GM18858 (cell line): ENCODE measurements at regions not wholly inside any gene's neighbourhood (a gene's known extent, or its start where the extent isn't known, plus 50 kb on each side); places are given as distances from the start of the nearest gene placed in this dataset.
"Not testable (repeated sequence)": the region's sequence is repeated elsewhere in the genome, so short reads cannot be mapped to it uniquely, and the experiment has no call there.

Experiments used
- ATAC-seq: cut with Tn5 transposase; IDR thresholded peaks from one replicate; pipeline ENCODE4 v1.9.1; 2021; ENCODE audit not compliant: unreplicated experiment

- ATAC-seq, result no peak
These were observed 329.3 kb downstream of the GPD2 start for GRCh38 chr2:156765450-156765849.

DNA sequence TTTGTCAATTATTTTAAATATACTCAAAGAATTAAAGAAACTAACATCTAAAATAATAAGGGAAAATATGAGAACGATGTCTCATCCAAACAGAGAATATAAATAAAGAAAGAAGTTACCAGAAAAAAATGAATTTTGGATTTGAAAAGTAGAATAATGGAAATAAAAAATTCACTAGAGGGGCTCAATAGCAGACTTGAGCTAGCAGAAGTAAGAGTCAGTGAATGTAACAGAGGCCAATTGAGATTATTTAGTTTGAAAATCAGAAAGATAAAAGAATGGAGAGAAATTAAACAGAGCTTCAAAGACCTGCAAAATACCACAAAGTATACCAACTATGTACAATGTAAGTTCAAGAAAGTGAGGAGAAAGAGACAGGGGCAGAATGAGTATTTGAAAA lies 333.6 kb downstream of the GPD2 start:
- ATAC-seq, result no peak

GRCh38 chr2:156778916-156779315 lies 342.7 kb downstream of the GPD2 start:
- ATAC-seq, result no peak

DNA sequence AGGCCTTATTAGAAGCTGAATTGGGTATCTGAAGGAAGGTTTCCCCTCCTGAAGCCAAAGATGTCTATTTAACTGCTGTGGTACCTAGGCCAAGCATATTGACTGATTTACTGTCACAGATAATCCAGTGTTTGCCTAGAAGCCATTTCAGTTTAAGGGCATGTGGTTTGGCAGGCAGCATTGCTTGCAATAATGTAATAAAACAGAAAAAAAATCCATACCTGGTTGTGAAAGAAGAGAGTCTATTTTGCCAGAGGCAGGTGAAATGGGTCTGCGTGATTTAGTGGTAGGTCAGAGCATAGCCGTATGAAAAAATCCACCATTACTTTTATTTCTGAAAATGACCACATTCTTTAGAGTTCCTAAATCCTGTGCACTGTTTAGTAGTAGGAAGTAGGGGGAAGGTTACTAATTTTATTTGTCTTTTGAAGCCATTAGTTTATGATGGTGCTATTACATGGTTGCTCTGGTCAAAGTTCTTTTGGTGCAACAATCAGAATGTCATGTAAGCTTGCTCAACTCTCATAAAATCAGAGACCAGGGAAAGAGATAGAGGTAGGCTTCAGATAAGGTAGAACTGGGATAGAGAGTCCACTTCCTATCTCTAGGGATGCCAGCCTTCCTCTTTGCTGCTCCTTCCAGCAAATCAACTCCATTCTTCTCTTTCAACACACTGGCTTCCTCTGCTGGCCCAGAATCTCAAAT lies 343.4 kb downstream of the GPD2 start:
- ATAC-seq, result no peak

DNA sequence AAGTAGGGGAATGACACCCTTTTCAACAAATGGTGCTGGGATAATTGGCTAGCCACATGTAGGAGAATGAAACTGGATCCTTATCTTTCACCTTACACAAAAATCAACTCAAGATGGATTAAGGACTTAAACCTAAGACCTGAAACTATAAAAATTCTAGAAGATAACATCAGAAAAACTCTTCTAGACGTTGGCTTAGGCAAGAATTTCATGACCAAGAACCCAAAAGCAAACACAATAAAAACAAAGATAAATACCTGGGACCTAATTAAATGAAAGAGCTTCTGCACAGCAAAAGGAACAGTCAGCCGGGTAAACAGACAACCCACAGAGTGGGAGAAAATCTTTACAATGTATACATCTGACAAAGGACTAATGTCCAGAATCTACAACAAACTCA lies 345.5 kb downstream of the GPD2 start:
- ATAC-seq, result not testable (repeated sequence)

- ATAC-seq, result no peak
These were observed 348.0 kb downstream of the GPD2 start for GRCh38 chr2:156784020-156784701.

- ATAC-seq, result no peak
These were observed 351.3 kb downstream of the GPD2 start for GRCh38 chr2:156787517-156787916.

DNA sequence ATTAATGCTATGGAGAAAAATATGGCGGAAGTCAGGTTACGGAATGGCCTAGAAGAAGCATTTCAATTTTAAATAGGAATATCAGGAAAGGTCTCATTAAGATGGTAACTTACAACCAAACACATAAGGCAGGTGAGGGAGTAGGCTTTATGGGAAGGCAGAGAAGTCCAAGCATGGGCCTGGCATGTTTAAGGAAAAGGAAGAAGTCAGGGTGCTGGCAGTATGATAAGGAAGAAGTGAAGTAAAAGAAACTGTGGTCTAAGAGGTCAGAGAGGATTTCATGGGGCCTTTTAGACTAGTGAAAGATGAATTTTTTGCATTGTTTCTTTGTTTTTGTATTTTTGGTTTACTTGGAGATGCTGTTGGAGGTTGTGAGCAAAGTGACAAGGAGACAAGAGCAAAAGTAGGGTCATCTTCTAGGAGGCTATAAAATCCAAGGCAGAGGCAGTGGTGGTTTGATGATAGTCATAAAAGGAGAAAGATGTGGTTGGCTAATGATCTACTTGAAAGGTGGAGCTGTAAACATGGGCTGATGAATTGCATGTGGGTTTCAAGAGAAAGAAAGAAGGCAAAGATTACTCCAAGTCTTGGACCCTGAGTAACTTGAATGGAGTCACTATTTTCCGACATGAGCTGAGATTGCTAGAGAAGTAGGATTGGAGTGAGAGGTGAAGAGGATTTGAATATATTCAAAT lies 354.3 kb downstream of the GPD2 start:
- ATAC-seq, result no peak

GRCh38 chr2:156792242-156792840 lies 356.2 kb downstream of the GPD2 start:
- ATAC-seq, result no peak

DNA sequence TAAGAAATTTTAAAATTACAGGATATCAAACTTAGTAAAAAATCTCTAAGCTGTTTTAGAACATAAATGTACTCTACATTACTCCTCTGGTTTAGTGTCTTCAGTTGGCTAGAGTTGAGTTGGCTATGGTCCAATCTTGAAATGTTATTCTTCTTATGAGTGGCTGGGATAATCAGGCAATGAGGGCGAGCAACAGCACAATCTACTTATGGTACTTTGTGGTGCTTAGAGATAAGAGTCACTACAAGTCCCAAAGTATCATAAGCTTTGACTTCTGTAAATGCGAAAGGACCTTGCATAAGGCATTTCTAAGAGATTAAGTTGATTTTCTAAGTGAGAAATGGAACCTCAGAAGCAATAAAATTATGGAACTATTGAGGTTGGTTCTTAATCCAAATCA lies 361.7 kb downstream of the GPD2 start:
- no peak for ATAC-seq

DNA sequence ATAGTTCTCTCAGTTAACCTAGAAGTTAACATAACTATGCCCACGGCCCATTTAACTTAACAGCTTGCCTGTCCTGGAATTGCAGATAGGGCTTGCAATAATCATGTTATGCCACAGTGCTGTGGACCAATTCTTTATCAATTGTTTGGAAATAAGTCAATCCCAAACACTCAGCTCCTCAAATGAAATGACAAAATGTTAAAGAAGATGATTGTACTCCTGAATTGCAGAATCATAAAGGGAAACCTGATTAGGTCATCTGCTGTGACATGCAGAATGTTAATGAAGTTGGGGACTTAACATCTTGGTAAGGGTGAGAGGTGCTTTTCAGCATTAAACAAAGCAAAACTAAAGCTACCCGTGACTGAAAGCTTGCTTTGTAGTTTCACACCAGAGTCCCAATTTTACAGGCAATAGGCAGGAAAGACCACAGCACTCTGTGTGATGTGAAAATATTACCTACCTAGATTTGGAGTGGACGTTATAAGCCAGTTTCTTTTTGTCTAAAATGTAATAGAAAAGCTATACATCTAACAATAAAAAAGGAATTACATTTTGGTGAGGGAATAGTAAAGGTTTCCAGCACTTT lies 364.0 kb downstream of the GPD2 start:
- peak; percentile 43 for ATAC-seq

DNA sequence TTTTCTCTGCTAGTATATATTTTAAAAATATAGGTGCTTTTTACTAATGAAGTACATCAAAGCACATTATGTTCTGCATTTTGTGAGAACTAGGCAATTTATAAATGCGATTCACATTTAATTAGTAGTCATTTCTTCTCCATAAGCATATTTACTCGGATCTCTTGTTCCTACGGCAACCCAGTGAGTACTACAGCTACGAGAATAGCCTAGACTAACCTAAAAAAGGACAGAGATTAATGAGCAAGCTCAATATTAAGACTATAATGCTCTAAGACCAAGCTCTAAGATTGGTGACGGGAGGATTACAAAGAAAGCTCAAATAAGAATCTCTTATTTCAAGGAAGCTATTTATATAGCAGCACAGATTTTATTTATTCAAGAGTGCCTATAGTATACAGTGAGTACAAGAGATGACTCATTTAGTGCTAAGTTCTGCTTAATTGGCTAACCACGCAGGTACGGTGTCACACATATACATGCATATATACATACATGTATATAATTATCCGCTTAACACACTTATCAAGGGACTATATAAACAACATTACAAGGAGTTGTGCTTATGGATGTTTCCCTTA lies 364.7 kb downstream of the GPD2 start:
- ATAC-seq, result no peak

DNA sequence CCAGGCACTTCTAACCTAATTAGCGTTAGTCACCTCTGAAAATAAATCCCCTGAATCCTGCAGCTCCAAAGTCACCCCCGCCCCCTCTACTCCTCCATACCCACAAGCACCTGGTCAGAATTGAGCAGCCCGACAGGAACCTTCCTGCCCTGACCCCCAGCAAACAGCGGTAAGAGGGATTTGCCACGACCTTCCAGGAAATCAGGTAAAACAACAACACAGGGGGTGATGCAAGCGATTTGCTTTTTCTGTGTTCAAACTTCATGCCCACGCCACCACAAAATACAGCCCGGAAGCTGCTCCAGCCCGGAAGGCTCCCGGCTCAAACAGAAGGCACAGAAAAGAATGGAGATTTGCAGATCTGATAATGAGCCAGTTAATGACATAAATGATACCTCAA lies 367.1 kb downstream of the GPD2 start:
- ATAC-seq, result no peak

- ATAC-seq, result no peak
These were observed 367.8 kb downstream of the GPD2 start for GRCh38 chr2:156803967-156804366.

GRCh38 chr2:156810094-156810493 lies 373.9 kb downstream of the GPD2 start:
- ATAC-seq, result no peak

- no peak for ATAC-seq
These were observed 376.3 kb downstream of the GPD2 start for GRCh38 chr2:156812496-156812895.

DNA sequence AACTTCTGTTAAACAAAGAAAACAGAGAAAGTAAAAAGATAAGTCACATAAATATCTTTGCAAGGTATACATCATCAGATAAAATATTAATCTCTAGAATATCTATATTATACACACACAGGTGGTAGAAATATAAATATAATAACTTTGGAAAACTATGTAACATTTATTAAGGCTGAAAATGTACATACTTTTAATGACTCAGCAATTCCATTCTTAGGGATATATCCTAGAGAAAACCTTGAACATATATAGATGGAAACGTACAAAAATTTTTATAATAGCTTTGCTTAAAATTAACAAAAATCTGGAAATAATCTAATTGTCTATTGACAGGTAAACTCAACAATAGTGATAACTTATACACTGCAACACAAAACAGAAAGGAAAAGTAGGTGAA lies 381.3 kb downstream of the GPD2 start:
- no peak for ATAC-seq

DNA sequence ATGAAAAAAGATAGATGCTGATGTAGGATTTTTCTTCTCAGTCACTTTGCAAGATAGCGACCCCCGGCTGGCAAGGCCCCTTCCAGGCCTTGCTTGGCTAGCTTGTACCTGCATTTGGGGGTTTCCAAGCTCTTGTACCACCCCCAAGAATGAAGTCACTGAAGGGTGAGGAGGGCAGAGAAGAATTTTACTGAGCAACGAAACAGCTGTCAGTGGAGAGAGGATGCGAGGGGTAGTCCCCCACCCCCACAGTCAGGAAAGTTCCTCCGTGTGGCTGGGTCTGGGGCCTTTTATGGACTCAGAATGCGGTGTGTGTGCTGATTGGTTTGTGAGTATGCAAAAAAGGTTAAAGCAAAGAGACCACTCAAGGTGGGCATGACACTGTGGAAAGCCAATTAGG lies 382.0 kb downstream of the GPD2 start:
- ATAC-seq, result no peak

GRCh38 chr2:156818944-156819343 lies 382.8 kb downstream of the GPD2 start:
- no peak for ATAC-seq

GRCh38 chr2:156826341-156826933 lies 390.3 kb downstream of the GPD2 start:
- ATAC-seq, result no peak

- no peak for ATAC-seq
These were observed 398.3 kb downstream of the GPD2 start for GRCh38 chr2:156834431-156834830.
